ENCODE measurements at regions not wholly inside any gene's neighbourhood (a gene's known extent, or its start where the extent isn't known, plus 50 kb on each side); places are given as distances from the start of the nearest gene placed in this dataset.

GRCh38 chr3:1010228-1010627, 82.6 kb upstream of the CNTN6 start:
- H3K4me3 ChIP-seq (replicated peaks in 1 of 2; ENCODE audit: low read depth in 2 of 2, low read length in 2 of 2), result no peak overlapping the region
- peak in 1 of 2 donors; percentile 2 for DNase-seq (ENCODE audit: low read depth in 2 of 2)
- TF ChIP-seq CTCF (IDR thresholded peaks at IDR 0.05; ENCODE audit: low read depth, low read length), result no peak

DNA sequence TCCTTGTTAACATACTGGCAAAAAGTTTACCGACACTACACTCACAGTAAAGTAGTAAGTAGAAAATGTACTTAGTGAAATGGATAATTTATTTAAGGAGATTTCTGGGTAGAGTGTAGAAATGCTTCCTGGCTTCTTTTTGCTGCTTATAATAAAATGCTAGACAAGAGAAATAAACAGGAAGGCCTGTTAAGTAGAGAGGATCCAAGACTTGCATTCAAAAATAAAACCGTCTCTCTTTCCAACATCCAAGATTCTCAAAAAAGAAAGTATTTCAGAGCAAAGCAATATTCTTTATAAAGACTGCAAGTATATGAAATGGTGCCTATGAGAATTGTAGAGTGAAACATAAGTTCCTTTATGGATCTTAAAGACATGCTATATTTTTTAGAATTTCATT, 77.0 kb upstream of the CNTN6 start:
- TF ChIP-seq CTCF (IDR thresholded peaks at IDR 0.05; ENCODE audit: low read depth, low read length), result no peak
- no peak for DNase-seq (ENCODE audit: low read depth in 2 of 2)
- no peak overlapping the region for H3K4me3 ChIP-seq (replicated peaks in 1 of 2; ENCODE audit: low read depth in 2 of 2, low read length in 2 of 2)

DNA sequence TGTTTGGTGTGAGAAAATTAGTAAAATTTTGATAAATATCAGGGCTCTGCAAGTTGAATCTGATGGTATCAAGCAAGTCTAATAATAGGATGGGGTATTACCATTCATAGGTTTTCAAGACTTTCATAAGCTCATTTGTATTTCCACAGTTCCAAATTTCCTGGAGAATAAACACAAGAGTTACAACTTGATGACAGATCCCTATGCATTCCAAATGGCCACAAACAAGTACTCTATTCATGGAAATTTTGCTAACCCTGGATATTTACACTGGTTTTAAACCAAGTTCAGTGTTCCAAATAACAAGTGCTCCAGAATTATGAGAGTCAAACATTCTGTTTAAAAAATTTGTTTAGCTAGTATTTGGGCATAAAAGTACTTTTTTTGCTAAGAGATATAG, 75.0 kb upstream of the CNTN6 start:
- DNase-seq (ENCODE audit: low read depth in 2 of 2), result no peak
- no peak for TF ChIP-seq CTCF (IDR thresholded peaks at IDR 0.05; ENCODE audit: low read depth, low read length)
- no peak overlapping the region for H3K4me3 ChIP-seq (replicated peaks in 1 of 2; ENCODE audit: low read depth in 2 of 2, low read length in 2 of 2)

DNA sequence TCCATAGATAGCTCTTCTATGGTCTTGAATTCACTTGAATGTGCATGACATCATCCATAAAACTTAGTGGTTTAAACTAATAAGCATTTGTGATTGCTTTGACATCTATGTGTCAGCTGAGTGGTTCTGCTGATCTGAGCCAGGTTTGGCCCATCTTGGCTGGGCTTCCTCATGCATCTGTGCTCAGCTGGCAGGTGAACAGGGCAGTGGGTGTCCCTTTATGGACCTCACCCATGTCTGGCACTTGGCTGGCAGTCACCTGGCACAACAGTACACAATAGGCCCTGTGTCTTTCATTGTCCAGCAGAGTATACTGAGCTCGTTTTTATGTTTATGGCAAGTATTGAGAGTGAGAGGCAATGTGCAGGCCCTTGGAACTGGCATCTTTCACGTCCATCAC, 73.7 kb upstream of the CNTN6 start:
- no peak overlapping the region for H3K4me3 ChIP-seq (replicated peaks in 1 of 2; ENCODE audit: low read depth in 2 of 2, low read length in 2 of 2)
- no peak for DNase-seq (ENCODE audit: low read depth in 2 of 2)
- no peak for TF ChIP-seq CTCF (IDR thresholded peaks at IDR 0.05; ENCODE audit: low read depth, low read length)

GRCh38 chr3:1026395-1026794, 66.4 kb upstream of the CNTN6 start:
- DNase-seq (ENCODE audit: low read depth in 2 of 2), result peak in 1 of 2 donors; percentile 1
- H3K4me3 ChIP-seq (replicated peaks in 1 of 2; ENCODE audit: low read depth in 2 of 2, low read length in 2 of 2), result no peak overlapping the region
- TF ChIP-seq CTCF (IDR thresholded peaks at IDR 0.05; ENCODE audit: low read depth, low read length), result no peak

DNA sequence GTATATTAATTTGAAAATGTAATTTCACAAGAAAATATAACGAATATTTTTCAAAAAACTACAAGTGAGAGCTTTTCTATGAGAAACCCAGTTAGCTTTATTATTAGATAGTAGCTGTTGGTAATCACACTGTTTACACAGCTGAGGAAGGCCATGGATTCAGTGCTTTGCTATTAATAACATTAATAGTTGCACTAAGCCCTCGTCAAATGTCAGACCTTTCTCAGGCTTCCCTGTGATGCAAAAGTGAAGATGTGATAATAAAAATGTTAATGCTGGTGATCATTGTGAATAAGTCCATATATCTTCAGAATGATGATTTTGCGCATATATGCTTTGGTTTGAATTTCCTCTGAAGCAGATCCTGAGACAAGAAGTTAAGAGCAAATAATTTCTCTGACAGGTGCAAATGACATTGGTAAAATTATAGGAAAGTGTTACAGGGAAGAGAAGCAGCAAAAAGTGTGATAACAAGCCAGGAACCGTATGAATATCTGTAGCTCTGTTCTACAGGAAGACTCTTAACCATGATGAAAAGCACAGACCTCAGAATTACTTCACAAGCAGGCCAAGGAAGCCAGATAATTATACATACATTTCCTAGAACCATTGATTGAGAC, 56.5 kb upstream of the CNTN6 start:
- TF ChIP-seq CTCF (IDR thresholded peaks at IDR 0.05; ENCODE audit: low read depth, low read length), result no peak
- DNase-seq (ENCODE audit: low read depth in 2 of 2), result no peak
- no peak overlapping the region for H3K4me3 ChIP-seq (replicated peaks in 1 of 2; ENCODE audit: low read depth in 2 of 2, low read length in 2 of 2)

GRCh38 chr3:1037631-1038030, 55.2 kb upstream of the CNTN6 start:
- no peak for TF ChIP-seq CTCF (IDR thresholded peaks at IDR 0.05; ENCODE audit: low read depth, low read length)
- peak in 1 of 2 donors; percentile 20 for DNase-seq (ENCODE audit: low read depth in 2 of 2)
- no peak overlapping the region for H3K4me3 ChIP-seq (replicated peaks in 1 of 2; ENCODE audit: low read depth in 2 of 2, low read length in 2 of 2)
